OCI-LY3 (cell line): ENCODE measurements at regions not wholly inside any gene's neighbourhood (a gene's known extent, or its start where the extent isn't known, plus 50 kb on each side); places are given as distances from the start of the nearest gene placed in this dataset.

Experiments used
- CTCF ChIP-seq: fragments of 200-600, 300-600 bp; sonication (generic); IDR thresholded peaks from 2 replicates; pipeline ENCODE4 v1.5.1; 2014; ENCODE audit warnings: antibody characterized with exemption, low read length, low read depth
- EZH2phosphoT487 ChIP-seq: fragments of 200-600 bp; shearing (Covaris generic); IDR thresholded peaks from 2 replicates; pipeline ENCODE4 v1.6.1; 2018; ENCODE audit warnings: antibody characterized with exemption, mixed run types, low read depth

- TF ChIP-seq CTCF (no peak), EZH2phosphoT487 (no peak)
These were observed 447.3 kb upstream of the NRP1 start for GRCh38 chr10:33781606-33782395.
